ENCODE measurements at regions not wholly inside any gene's neighbourhood (a gene's known extent, or its start where the extent isn't known, plus 50 kb on each side); places are given as distances from the start of the nearest gene placed in this dataset.

DNA sequence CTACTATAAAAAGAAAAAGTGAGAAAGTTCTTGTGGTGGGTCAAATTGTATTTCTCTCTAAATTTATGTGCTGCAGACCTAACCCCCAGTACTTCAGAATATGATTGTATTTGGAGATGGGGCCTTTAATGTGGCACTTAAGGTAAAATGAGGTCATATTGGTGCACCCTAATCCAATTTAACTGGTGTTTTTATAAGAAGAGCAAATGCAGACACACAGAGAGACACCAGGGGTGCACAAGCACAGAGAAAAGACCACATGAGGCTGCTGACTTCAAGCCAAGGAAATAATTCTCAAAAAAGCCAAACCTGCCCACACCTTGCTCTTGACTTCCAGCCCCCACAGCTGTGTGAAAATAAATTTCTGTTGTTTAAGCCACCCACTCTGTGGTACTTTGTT is 80.2 kb upstream of the HTR4 start:
- POLR2A ChIA-PET: interaction anchor here (1.0 kb wide), 1 partner anchor 253 kb away, joined by 4 read pairs; no protein-coding TSS in a partner anchor
- H3K4me3 Mint-ChIP-seq: no peak overlapping the region
- H3K27ac Mint-ChIP-seq: no peak overlapping the region
- H3K9me3 Mint-ChIP-seq: no peaks in the 10 kb centered on the region
- DNase-seq (no peak), ATAC-seq (no peak)
- CTCF ChIA-PET: interaction anchor here (0.6 to 20.7 kb wide), 10 partner anchors 13 to 555 kb away, joined by 3 to 409 read pairs (median 60); no protein-coding TSS in a partner anchor
- H3K4me1 Mint-ChIP-seq (ENCODE audit: low read depth): peaks cover 2% of the 10 kb centered on the region
- TF ChIP-seq, protein P1, sequence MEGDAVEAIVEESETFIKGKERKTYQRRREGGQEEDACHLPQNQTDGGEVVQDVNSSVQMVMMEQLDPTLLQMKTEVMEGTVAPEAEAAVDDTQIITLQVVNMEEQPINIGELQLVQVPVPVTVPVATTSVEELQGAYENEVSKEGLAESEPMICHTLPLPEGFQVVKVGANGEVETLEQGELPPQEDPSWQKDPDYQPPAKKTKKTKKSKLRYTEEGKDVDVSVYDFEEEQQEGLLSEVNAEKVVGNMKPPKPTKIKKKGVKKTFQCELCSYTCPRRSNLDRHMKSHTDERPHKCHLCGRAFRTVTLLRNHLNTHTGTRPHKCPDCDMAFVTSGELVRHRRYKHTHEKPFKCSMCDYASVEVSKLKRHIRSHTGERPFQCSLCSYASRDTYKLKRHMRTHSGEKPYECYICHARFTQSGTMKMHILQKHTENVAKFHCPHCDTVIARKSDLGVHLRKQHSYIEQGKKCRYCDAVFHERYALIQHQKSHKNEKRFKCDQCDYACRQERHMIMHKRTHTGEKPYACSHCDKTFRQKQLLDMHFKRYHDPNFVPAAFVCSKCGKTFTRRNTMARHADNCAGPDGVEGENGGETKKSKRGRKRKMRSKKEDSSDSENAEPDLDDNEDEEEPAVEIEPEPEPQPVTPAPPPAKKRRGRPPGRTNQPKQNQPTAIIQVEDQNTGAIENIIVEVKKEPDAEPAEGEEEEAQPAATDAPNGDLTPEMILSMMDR (IDR thresholded peaks at IDR 0.05): no peak
- peaks cover 13% of the 10 kb centered on the region for H3K27me3 Mint-ChIP-seq
- H3K36me3 Mint-ChIP-seq (ENCODE audit: low read depth): no peaks in the 10 kb centered on the region
- intact Hi-C loops (cut with micrococcal nuclease): loop anchor here (5.0 kb wide), 3 partner anchors 223 to 557 kb away; no protein-coding TSS in a partner anchor

DNA sequence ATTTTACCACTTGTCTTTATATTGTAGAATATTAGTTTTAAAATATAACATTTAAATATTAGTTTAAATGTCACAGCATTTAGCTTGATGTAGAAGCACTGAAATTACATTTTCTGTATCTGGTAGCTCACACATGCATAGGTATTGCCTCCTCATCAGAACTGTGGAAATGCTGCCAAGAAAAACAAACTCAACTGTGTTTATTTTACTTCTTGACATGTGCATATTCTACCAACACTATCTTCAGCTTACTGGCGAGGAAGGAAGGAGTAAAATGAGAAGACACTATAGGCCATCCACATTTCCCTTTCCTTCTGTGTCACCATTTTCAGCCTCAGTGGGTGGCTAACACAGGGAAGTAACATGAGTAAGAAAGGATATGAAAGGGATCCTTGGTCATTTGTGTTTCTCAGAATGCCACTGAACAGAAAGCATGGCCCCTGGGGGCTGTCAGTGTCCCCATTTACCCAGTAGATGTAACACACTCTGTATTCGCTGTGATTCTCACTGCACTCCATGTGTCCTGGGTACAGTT is 81.0 kb upstream of the HTR4 start:
- ChIA-PET CTCF (interaction anchor here (0.9 to 20.7 kb wide), 10 partner anchors 8 to 555 kb away, joined by 3 to 409 read pairs (median 30); no protein-coding TSS in a partner anchor), POLR2A (no interaction called here)
- Mint-ChIP-seq H3K36me3 (ENCODE audit: low read depth) (no peaks in the 10 kb centered on the region), H3K9me3 (no peaks in the 10 kb centered on the region), H3K27ac (no peak overlapping the region), H3K4me1 (ENCODE audit: low read depth) (peaks cover 2% of the 10 kb centered on the region), H3K27me3 (peaks cover 16% of the 10 kb centered on the region), H3K4me3 (no peak overlapping the region)
- TF ChIP-seq, protein P1 (IDR thresholded peaks at IDR 0.05): no peak
- DNase-seq (no peak), ATAC-seq (no peak)
- intact Hi-C loops (cut with micrococcal nuclease): no loop called here

DNA sequence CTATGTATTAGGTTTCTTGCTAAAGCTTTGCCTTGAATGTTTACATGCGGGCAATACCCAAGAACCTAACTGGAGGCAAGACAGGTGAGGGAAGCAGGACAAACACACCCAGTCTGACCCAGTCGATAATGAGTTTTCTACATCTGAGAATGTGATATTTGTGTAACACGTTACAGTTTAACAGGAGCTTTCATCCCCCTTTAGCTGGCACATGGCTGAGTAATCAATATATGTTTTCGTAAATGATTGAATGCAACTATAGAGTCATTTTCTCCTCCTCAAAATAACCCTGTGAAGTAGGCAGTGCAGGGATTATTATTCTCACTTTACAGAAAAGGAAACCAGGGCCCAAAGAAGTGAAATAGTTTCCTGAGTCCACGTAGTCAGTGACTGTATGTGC is 84.7 kb upstream of the HTR4 start:
- DNase-seq (no peak), ATAC-seq (no peak)
- Mint-ChIP-seq H3K36me3 (ENCODE audit: low read depth) (no peaks in the 10 kb centered on the region), H3K27me3 (peaks cover 17% of the 10 kb centered on the region), H3K9me3 (no peaks in the 10 kb centered on the region), H3K27ac (no peak overlapping the region), H3K4me3 (no peak overlapping the region), H3K4me1 (ENCODE audit: low read depth) (no peaks in the 10 kb centered on the region)
- intact Hi-C loops (cut with micrococcal nuclease): no loop called here
- CTCF ChIA-PET: interaction anchor here (0.8 to 20.7 kb wide), 13 partner anchors 7 to 292 kb away, joined by 3 to 409 read pairs (median 5); partner anchors contain the start of gene ADRB2
- POLR2A ChIA-PET: no interaction called here
- TF ChIP-seq, protein P1 (IDR thresholded peaks at IDR 0.05): no peak

DNA sequence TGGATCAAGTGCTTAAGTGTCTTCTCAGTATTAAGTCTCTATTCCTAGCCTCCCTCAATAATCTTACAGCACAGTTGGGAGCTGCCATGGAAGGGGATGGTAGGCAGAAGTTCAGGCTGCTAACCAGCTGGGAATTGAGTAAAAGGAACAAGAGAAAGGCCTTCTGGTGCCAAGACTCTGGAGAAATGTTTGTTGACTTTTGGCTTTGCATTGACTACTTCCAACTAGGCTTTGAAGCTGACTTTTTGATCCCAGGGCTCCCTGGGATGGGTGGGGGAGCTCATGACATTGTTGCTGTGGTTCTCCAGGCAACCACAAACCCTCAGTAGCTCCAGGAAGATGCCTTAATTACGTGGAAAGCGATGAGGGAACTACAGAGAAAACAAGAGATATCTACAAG is 85.2 kb upstream of the HTR4 start:
- TF ChIP-seq, protein P1 (IDR thresholded peaks at IDR 0.05): no peak
- ChIA-PET POLR2A (no interaction called here), CTCF (interaction anchor here (0.8 to 20.7 kb wide), 17 partner anchors 8 to 401 kb away, joined by 3 to 409 read pairs (median 5); partner anchors contain the start of gene ADRB2)
- Mint-ChIP-seq H3K27me3 (peaks cover 15% of the 10 kb centered on the region), H3K9me3 (no peaks in the 10 kb centered on the region), H3K4me3 (no peak overlapping the region), H3K27ac (no peak overlapping the region), H3K36me3 (ENCODE audit: low read depth) (no peaks in the 10 kb centered on the region), H3K4me1 (ENCODE audit: low read depth) (no peaks in the 10 kb centered on the region)
- intact Hi-C loops (cut with micrococcal nuclease): no loop called here
- ATAC-seq (no peak), DNase-seq (no peak)

DNA sequence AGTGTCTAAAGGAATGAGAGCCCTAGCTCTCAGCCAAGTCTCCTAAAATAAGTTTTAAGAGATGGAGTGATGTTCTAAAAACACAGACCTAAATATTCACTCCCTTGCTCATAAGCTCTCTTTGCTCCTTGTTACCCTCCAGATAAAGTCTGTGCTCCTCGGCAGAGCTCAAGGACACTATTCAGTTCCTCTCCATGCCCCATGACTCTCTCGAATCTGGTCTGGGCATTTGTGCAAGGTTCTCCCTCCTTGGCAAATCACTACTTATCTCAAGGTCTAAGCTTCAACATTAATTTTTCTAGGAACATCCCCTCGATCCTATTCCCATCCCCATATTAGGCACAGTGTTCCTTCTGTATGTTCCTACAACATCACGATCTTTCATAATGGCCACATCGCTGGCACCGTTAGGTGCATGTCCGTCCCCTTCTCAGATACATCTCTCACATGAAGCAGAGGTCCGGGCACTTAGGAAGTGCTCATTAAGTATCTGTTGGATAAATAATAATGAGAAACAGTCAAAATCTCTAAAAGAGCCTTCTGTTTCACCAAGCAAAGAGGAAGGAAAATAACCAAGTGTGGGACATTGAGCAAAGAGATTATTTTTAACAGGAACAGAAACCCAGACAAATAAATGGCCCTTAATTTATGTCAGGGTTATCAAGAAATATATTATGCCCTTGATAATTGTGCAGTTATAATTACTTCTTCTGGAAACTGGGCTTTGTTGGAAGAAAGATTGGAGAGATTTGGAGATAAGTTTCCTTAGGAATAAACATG is 85.9 kb upstream of the HTR4 start:
- Mint-ChIP-seq H3K27me3 (peaks cover 15% of the 10 kb centered on the region), H3K36me3 (ENCODE audit: low read depth) (no peaks in the 10 kb centered on the region), H3K4me3 (no peak overlapping the region), H3K9me3 (no peaks in the 10 kb centered on the region), H3K4me1 (ENCODE audit: low read depth) (no peaks in the 10 kb centered on the region), H3K27ac (no peak overlapping the region)
- ChIA-PET CTCF (interaction anchor here (0.7 to 20.7 kb wide), 34 partner anchors 9 to 400 kb away, joined by 3 to 409 read pairs (median 6); partner anchors contain the start of gene ADRB2), POLR2A (no interaction called here)
- intact Hi-C loops (cut with micrococcal nuclease): loop anchor here (5.0 kb wide), 1 partner anchor 87 kb away; the partner anchor contains the start of gene ADRB2
- DNase-seq (no peak), ATAC-seq (no peak)
- TF ChIP-seq, protein P1 (IDR thresholded peaks at IDR 0.05): no peak
